ENCODE measurements at regions not wholly inside any gene's neighbourhood (a gene's known extent, or its start where the extent isn't known, plus 50 kb on each side); places are given as distances from the start of the nearest gene placed in this dataset.

GRCh38 chr15:97059281-97059680 lies 728.8 kb downstream of the NR2F2 start:
- TF ChIP-seq CTCF (IDR thresholded peaks at IDR 0.05; ENCODE audit: low read depth, low read length) (no peak), EZH2phosphoT487 (IDR thresholded peaks at IDR 0.05; ENCODE audit: low read depth) (no peak)

Measured in OCI-LY3 (cell line).